Parathyroid adenoma (tissue), 2 donors: ENCODE measurements at regions not wholly inside any gene's neighbourhood (a gene's known extent, or its start where the extent isn't known, plus 50 kb on each side); places are given as distances from the start of the nearest gene placed in this dataset.

Experiments
- H2AFZ ChIP-seq: fragments of 300-600 bp; sonication (generic); one replicate; pipeline ENCODE4 v1.7.0; 2017; ENCODE audit warnings: antibody characterized with exemption, mild to moderate bottlenecking
- H3K27ac ChIP-seq: fragments of 300-600 bp; sonication (generic); one replicate; pipeline ENCODE4 v1.7.0; 2017
- H3K27me3 ChIP-seq: fragments of 300-600 bp; sonication (generic); one replicate; pipeline ENCODE4 v1.7.0; 2017; ENCODE audit warnings: low read length; ENCODE audit not compliant: control insufficient read depth, insufficient read depth
- H3K36me3 ChIP-seq: fragments of 300-600 bp; sonication (generic); one replicate; pipeline ENCODE4 v1.7.0; 2017; ENCODE audit warnings: low read length; ENCODE audit not compliant: control insufficient read depth, insufficient read depth
- H3K4me1 ChIP-seq: fragments of 300-600 bp; sonication (generic); one replicate; pipeline ENCODE4 v1.7.0; 2017; ENCODE audit warnings: control low read depth
- H3K4me2 ChIP-seq: fragments of 300-600 bp; sonication (generic); one replicate; pipeline ENCODE4 v1.7.0; 2017; ENCODE audit warnings: low read length
- H3K4me3 ChIP-seq: fragments of 300-600 bp; sonication (generic); one replicate; pipeline ENCODE4 v1.7.0; 2017; ENCODE audit warnings: low read depth, low read length
- H3K79me2 ChIP-seq: fragments of 300-600 bp; sonication (generic); one replicate; pipeline ENCODE4 v1.7.0; 2017; ENCODE audit warnings: control low read depth
- H3K9ac ChIP-seq: fragments of 300-600 bp; sonication (generic); one replicate; pipeline ENCODE4 v1.7.0; 2017; ENCODE audit warnings: mild to moderate bottlenecking
- H3K9me3 ChIP-seq: fragments of 300-600 bp; sonication (generic); one replicate; pipeline ENCODE4 v1.7.0; 2017; ENCODE audit warnings: low read length; ENCODE audit not compliant: control insufficient read depth
- TF ChIP-seq, protein P1 (sequence below): fragments of 300-600 bp; sonication (generic); IDR thresholded peaks from one replicate; pipeline ENCODE4 v1.7.0; 2017; ENCODE audit warnings: antibody characterized with exemption, mild to moderate bottlenecking
- donor health status: primary hyperparathyroidism.

- H3K9me3 ChIP-seq = peaks cover 3% of the 10 kb centered on the region
- TF ChIP-seq, protein P1, sequence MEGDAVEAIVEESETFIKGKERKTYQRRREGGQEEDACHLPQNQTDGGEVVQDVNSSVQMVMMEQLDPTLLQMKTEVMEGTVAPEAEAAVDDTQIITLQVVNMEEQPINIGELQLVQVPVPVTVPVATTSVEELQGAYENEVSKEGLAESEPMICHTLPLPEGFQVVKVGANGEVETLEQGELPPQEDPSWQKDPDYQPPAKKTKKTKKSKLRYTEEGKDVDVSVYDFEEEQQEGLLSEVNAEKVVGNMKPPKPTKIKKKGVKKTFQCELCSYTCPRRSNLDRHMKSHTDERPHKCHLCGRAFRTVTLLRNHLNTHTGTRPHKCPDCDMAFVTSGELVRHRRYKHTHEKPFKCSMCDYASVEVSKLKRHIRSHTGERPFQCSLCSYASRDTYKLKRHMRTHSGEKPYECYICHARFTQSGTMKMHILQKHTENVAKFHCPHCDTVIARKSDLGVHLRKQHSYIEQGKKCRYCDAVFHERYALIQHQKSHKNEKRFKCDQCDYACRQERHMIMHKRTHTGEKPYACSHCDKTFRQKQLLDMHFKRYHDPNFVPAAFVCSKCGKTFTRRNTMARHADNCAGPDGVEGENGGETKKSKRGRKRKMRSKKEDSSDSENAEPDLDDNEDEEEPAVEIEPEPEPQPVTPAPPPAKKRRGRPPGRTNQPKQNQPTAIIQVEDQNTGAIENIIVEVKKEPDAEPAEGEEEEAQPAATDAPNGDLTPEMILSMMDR = no peak
- no peaks in the 10 kb centered on the region for H3K79me2 ChIP-seq
Observed at GRCh38 chr1:188070848-188071247, 1242.1 kb downstream of the PLA2G4A start.

DNA sequence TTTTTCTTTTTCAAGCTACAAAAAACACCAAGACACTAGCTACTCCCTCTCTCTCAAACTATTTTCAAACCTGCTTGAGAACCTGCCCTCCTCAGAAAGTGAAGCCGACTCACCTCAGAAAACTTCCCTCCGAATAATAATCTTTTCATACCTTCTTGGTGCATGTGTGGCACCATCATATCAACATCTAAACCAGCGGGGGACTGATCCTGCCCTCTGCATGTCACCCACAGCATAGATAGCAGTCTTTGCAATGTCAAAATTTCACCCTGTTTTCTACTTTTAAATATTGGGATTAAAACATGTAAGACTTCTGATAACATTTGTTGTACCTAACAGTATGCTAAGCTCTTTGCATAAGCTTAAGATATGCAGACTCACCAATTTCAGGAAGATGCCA is 1260.3 kb downstream of the PLA2G4A start:
- no peaks in the 10 kb centered on the region for H3K4me1 ChIP-seq
- H3K27ac ChIP-seq = no peak overlapping the region
- H3K36me3 ChIP-seq = no peaks in the 10 kb centered on the region
- H3K79me2 ChIP-seq = no peaks in the 10 kb centered on the region
- TF ChIP-seq, protein P1 = no peak
- H3K27me3 ChIP-seq = no peaks in the 10 kb centered on the region
- no peaks in the 10 kb centered on the region for H3K9me3 ChIP-seq
- no peak overlapping the region for H2AFZ ChIP-seq
- H3K4me2 ChIP-seq = no peak overlapping the region
- H3K4me3 ChIP-seq = no peak overlapping the region
- no peak overlapping the region for H3K9ac ChIP-seq

More at GRCh38 chr1:188070848-188071247, 1242.1 kb downstream of the PLA2G4A start:
- Histone ChIP-seq H2AFZ (no peak overlapping the region), H3K4me1 (no peaks in the 10 kb centered on the region), H3K4me2 (no peak overlapping the region), H3K27me3 (no peaks in the 10 kb centered on the region), H3K4me3 (no peak overlapping the region), H3K36me3 (no peaks in the 10 kb centered on the region), H3K27ac (no peak overlapping the region), H3K9ac (no peak overlapping the region)

DNA sequence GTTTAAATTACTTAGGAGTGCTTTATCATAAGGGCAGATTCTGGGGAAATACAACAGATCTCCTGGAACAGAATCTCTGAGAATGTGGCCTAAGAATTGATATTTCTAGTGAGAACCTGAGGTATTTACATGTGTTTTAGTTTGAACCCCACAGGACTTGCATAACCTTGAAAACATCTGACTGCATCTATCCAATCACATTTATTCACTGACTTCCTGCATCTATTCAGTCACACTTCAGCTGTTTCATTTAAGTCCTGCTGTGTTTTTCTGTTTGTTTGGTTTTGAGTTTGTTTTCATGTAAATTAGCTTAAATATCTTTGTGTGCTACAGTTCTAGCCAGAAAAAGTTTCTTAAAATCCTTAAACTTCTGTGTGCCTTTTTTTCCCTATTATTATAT is 1260.7 kb downstream of the PLA2G4A start:
- Histone ChIP-seq H3K79me2 (no peaks in the 10 kb centered on the region), H3K4me1 (no peaks in the 10 kb centered on the region)

DNA sequence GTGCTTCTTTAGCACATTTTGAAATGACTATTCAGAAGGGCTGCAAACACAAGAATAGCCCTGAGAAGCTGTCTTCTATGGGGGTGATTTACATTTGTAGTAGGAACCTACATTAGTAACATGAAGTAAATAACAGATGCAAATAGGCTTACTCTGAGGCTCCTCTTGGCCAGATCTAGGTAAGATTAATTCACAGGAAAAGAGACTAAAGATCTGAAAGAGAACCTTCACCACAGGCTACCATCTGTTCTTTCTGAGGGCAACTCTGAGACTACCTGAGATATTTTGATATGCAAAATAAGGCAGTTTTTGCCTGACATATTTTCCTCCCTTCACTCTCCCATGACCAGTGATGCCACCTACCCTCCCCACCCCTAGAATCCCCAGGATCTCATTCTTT is 1267.8 kb downstream of the PLA2G4A start:
- Histone ChIP-seq H3K9me3 (no peaks in the 10 kb centered on the region), H3K27me3 (no peaks in the 10 kb centered on the region), H3K4me1 (no peaks in the 10 kb centered on the region), H2AFZ (no peak overlapping the region), H3K9ac (no peak overlapping the region), H3K4me3 (no peak overlapping the region), H3K79me2 (no peaks in the 10 kb centered on the region), H3K4me2 (no peak overlapping the region), H3K36me3 (no peaks in the 10 kb centered on the region), H3K27ac (no peak overlapping the region)
- TF ChIP-seq, protein P1 = no peak

More for the DNA sequence above, 1260.7 kb downstream of the PLA2G4A start:
- H3K27ac ChIP-seq = no peak overlapping the region
- no peak overlapping the region for H3K4me3 ChIP-seq
- no peak overlapping the region for H3K9ac ChIP-seq
- no peak overlapping the region for H2AFZ ChIP-seq
- H3K27me3 ChIP-seq = no peaks in the 10 kb centered on the region
- TF ChIP-seq, protein P1 = no peak
- H3K36me3 ChIP-seq = no peaks in the 10 kb centered on the region
- no peak overlapping the region for H3K4me2 ChIP-seq
- H3K9me3 ChIP-seq = no peaks in the 10 kb centered on the region

DNA sequence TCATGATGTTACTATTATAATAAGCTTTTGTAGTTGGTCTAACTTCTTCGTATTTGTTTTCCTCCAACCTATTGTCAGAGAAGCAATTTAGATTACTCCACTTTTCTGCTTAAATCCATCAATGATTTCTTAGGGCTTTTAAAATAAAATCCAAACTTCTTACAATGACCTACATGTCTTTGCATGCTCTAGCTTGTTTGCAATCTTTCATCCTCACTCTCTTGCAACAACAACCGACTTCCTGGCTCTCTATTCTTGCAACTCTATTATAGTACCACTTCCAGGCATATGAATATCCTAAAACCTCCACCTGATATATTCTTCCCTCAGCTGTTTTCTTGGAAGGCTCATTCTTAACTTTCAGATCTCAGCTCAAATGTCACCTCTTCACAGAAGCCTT is 1288.7 kb downstream of the PLA2G4A start:
- H3K4me2 ChIP-seq = no peak overlapping the region
- no peaks in the 10 kb centered on the region for H3K27me3 ChIP-seq
- H3K9me3 ChIP-seq = no peaks in the 10 kb centered on the region
- no peaks in the 10 kb centered on the region for H3K79me2 ChIP-seq
- TF ChIP-seq, protein P1 = no peak
- H2AFZ ChIP-seq = no peak overlapping the region
- no peak overlapping the region for H3K9ac ChIP-seq
- no peaks in the 10 kb centered on the region for H3K4me1 ChIP-seq
- no peak overlapping the region for H3K27ac ChIP-seq
- no peak overlapping the region for H3K4me3 ChIP-seq
- H3K36me3 ChIP-seq = no peaks in the 10 kb centered on the region
